GM23248 (cell line): ENCODE measurements at regions not wholly inside any gene's neighbourhood (a gene's known extent, or its start where the extent isn't known, plus 50 kb on each side); places are given as distances from the start of the nearest gene placed in this dataset.

Source experiments
- EZH2 ChIP-seq: fragments of 200-600 bp; sonication (generic); IDR thresholded peaks from 2 replicates; pipeline ENCODE4 v1.6.1; 2018; ENCODE audit warnings: antibody characterized with exemption, mild to moderate bottlenecking; ENCODE audit not compliant: insufficient read depth, poor library complexity, severe bottlenecking
- EZH2phosphoT487 ChIP-seq: fragments of 200-600 bp; sonication (generic); IDR thresholded peaks from 2 replicates; pipeline ENCODE4 v1.6.1; 2018; ENCODE audit warnings: antibody characterized with exemption, moderate library complexity, mild to moderate bottlenecking, low read depth; ENCODE audit not compliant: insufficient read depth

- TF ChIP-seq EZH2: no peak
- TF ChIP-seq EZH2phosphoT487: no peak
Observed at GRCh38 chr7:19375976-19376375, 230.8 kb upstream of the FERD3L start.
